ENCODE measurements at regions not wholly inside any gene's neighbourhood (a gene's known extent, or its start where the extent isn't known, plus 50 kb on each side); places are given as distances from the start of the nearest gene placed in this dataset.

DNA sequence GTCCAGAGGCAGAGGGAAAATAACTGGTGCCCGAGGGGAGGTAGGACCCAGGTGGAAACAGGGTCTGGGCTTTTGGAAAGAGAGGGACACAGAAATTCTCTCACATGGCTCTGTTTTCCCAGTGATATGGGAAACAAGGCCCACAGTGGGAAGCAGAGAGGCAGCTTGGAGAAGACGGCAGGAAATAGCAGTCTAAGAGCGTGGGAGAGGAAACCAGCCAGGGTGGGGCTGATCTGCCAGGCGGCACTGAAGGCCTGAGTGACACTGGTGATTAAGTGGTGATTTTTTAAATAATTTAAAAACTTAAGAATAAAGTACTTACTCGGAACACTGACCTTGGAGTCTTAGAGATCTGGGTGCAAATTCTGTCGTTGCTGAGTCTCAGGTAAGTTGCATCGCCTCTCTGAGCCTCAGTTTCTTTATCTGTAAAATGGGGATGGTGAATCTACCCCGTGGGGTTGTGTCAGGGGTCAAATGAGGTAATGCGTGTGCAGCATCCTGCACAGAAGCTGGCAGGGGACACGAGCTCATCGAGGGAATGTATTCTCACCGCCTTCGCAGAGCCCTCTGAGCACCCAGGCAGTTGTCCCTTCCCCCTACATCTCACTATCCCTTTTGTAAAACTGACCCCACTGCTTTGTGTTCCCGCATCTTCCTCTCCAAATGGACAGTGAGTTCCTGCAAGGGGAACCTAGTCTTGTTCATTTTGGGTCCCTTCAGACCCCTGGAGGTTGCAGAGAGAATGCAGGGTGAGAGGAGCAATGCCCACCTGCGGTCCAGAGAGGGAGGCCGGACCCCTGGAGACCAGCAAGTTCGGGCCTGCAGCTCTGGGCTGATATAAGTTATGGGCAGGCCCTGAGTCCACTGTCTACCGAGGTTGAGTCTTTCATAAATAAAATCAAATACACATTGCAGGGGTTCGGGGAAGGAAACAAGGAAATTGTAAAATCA is 228.6 kb upstream of the PMEPA1 start:
- DNase-seq = no peak

DNA sequence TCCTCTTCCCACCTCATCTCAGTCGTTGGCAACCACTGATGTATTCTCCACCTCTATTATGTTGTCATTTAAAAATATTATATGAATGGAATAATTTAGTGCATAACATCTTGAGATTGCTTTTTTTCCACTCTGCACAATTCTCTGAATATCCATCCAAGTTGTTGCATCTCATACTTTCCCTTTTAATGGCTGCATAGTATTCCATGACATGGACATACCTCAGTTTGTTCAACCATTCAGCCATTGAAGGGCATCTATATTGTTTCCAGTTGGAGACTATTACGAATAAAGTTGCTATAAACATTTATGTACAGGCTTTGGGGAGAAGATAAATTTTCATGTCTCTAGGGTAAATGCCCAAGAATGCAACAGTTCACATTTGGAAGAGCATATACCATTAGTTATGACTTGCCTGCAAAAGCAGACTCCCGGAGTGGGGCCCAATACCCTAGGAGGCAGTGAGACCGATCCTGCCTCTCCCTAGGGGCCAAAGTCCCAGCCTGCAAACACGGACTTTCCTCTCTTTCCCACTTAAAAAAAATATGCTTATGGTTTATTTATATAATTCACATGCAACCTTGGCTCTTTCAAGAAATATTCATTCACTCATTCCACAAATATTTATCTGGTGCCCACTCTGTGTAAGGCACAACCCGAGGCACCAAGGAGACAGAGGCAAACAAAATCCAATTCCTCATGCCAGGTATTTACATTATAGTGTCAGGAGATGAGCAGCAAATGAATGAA is 227.0 kb upstream of the PMEPA1 start:
- DNase-seq = no peak

DNA sequence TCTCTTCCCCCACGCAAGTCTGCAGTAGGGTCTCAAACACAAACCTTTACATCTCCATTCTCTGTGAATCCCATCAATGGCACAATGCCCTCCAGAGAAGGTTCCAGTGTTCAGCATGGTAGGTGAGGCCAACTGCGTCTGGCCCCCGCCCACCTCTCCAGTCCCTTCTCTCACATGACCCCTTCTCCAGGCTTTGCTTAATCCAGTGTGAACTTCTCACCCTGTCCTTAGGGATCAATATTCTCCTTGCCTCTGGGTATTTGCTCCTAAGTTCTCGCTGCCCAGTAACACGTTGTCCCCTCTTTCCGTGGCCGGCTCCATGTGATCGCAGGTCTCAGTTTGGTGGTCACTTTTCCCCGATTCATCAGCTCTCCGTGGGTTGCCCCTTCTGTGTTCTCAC is 225.1 kb upstream of the PMEPA1 start:
- DNase-seq = no peak

DNA sequence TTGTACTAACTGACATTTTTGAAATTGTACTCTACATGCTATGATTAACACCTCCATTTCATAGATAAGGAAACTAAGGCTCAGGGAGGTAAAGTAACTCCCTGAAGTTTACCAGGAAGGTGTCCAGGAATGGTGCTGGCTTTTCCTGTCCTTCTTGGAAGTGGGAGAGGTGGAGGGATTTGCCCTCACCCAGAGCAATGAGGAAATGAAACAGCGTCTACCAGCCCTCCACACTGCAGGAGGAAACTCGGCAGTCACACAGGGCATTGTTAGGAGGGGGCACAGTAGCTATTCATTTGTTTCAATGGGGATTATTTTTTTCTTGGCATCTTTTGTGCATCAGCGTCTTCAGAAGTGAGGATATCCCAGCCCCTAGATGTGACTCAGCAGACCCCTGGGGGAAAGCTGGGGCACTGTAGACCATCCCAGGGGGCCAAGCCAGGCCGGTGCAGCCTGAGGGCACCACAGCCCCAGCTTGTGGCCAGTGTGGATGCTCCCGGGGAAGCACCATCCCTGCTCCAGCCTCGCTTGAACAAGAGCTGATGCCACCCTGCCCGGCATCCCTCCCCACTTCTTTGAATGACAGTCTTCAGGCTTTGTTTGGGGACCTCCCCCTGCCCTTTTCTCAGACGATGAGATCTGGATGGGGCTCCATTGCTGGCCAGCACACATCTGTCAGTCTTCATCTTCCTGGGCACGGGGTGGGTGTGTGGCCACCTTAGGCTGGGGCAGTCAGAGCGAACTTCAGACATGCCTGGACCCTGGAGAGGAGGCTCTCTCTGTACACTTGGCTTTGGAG is 224.4 kb upstream of the PMEPA1 start:
- no peak for DNase-seq

DNA sequence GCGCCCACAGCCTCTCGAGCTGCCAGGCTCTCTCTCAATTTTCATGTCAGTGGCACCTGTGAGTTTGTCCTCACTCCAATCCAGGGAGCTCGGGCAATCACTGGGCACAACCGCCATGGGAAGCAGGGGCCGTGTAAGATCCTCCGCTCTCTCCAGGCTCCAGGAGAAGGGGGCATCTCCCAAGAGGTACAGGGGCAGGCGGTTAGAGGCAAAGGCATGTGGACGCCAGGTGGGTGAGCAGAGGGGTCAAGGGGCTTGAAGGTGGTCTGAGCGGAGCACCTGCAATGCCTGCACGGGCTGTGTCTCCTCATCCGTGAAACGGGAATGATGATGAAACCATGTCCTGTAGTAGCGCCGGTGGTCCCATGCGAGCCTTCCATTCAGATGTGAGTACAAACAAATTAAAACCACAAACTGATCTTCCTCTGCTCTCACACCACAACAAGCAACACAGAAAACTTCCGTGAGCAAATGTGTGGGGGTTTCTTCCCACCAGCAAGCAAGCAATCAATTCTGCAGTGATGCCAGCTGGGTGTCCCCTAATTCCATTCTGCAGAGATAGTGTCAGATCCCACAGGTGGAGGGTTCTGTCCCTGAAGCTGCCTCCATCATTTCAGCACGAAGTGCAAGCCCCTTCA is 222.5 kb upstream of the PMEPA1 start:
- no peak for DNase-seq

DNA sequence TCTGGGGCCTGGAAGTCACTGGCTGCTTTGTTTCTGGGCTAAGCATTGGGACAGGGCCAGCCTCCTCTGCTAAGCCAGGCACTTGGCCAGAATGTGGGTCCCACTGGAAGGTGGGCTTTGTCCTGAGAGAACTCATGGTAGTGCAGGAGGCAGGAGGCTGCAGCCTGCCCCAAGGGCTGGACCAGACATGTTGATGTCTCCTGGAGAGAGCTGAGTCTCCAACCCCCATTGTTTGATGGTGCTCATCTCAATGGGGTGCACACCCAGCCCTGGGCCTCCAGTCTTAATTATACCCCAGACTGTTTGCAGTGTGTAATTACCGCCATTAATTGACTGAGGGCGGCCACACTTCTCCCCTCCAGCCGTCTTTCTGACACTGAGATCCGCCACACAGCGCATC is 220.5 kb upstream of the PMEPA1 start:
- DNase-seq = no peak

DNA sequence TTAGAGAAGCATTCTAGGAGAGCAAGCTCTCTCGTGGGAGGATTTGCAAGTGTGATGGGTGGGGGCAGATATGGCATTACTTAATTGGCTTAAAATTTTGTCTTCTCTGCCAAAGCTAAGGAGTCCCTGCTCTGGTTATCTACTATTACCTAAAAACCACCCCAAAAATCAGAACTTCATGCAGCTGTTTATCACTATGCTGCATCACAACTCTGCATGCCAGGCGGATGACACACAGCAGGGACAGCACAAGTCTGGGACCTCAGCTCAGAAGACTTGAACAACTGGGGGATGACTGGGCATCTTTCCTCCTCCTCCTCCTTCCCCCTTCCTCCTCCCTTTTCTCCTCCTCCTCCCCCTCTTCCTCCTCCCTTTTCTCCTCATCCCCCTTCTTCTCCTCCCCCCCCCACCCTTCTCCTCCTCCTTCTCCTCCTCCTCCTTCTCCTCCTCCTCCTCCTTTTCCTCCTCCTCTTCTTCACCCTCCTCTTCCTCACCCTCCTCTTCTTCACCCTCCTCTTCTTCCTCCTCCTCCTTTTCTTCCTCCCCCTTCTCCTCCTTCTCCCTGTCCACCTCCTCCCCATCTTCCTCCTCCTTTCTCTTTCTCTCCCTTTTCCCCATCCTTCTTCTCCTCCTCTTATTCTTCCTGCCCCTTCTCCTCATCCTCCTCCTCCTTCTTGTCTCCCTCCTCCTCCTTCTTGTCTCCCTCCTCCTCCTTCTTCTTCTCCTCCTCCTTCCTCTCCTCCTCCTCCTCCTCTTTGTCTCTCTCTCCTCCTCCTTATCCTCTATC is 218.6 kb upstream of the PMEPA1 start:
- no peak for DNase-seq

DNA sequence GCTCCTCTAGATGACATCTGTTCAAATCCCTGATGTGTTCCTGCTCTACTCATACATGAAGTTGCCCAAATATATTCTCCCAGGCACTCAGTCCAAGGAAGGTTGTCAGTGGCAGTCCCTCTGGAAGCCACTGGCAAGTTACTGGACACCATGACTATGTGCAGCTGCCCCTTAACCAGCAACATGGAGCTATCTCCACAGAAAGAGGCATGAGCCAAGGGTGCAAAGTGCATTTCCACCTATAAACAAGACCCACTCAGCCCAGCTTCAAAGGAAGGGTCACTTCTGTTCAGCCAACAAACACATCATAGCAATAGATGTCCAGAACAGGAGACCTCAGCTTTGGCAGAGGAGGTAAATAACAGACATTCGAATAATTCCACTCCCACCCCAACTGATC is 217.6 kb upstream of the PMEPA1 start:
- DNase-seq = no peak

DNA sequence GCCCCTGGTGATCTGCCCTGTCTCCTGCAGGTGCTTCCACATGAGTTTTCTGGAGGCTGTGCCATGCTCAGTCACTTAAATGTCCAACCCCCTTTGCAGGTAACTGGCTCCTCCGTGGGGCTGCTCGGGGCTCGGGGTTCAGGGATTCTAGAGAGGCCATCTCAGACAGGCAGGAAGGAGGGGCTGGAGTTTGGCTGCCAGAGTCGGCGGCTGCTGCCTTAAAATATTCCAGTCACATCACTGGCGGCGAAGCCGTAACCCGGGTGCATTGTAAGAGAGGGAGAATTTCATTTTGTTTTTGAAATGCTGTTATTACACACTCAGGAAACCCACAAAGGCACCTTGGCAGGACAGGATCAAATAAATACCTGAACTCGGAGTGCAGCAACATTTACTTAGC is 212.9 kb upstream of the PMEPA1 start:
- DNase-seq = no peak

DNA sequence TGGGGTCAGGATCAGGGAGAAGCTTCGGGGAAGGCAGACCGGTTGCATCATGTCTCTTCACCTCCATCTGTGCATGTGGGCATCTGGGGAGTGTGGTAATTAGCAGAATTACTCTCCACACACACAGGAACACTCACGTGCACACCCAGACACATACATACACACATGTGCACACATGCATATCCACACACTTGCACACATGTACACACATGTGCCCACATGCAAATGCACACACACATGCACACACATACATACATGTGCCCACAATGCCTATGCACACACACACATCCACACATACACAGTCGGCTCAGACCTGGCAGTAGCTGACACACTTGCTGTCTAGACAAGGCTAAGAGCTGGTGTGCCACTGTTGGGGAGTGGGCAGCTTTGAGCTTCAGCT is 212.3 kb upstream of the PMEPA1 start:
- no peak for DNase-seq

DNA sequence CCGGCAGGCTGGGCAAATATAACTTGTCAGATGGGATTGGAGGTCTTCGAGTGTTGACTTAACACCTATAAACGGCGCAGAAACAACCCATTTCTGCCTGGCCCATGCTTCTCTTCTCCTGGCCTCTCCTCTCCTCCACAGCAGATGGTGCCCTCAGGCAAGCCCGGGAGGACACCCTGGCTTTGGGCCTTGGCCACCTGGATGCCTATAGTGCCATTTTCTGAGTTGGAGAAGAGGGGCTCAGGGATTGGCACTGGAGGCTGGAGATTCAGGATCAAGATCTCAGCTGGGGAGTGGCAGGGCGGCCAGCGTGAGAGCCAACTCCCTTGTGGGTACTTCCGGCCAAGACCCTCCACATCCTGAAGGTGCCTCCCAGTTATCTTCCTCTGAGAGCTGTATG is 211.9 kb upstream of the PMEPA1 start:
- no peak for DNase-seq

DNA sequence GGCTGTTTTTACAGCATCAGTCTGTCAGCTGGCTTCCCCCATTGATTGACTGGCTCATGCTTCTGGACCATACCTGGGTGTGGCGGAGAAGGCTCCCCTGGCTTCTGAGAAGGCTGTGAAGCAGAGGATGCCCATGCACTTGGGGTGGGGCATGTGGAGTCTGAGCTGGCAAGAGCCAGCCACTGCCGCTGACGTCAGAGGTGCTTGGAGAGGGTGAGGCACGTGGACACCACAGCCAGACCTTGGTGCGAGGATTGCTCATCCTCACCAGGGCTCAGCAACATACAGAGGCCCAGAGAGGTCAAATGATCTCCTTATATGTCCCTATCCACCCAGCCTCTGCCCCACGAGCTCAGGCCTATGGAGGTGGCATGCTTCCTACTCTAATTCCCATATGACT is 211.2 kb upstream of the PMEPA1 start:
- no peak for DNase-seq

DNA sequence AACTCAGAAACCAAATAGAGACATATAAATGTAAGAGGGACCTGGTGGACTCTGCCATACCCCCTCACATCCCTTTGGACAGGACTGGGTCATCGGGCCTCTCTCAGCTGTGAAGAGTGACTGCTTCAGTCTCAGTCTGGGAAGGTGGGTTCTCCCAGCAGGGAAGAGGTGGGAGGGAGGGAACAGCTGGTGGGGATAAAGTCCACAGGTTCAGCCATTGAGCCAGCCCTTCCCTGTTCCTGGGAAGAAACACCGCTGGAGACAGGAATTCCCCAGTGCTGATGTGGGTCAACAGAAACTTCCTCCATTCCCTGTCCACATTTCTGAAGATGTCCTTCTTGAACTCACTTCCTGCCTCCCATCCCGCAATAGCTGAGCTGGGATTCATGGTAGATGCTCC is 209.2 kb upstream of the PMEPA1 start:
- no peak for DNase-seq

DNA sequence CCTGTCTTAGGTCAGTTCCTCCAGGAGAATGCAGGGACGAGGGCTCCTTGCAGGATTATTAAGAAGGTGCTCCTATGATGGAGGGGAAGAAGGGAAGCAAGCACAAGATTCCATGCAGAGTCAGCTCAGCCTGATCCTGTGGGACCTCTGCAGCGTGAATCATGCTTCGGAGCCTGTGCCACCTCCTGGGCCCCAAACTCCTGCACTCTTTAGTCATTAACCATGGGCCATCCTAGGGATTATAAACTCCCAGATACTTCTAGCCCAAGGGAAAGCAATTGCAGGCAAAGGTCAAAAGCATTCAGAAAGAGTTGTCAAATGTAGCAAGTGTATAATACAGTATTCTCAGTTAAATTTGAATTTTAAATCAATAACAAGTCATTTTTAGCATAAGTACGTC is 208.7 kb upstream of the PMEPA1 start:
- DNase-seq = no peak

DNA sequence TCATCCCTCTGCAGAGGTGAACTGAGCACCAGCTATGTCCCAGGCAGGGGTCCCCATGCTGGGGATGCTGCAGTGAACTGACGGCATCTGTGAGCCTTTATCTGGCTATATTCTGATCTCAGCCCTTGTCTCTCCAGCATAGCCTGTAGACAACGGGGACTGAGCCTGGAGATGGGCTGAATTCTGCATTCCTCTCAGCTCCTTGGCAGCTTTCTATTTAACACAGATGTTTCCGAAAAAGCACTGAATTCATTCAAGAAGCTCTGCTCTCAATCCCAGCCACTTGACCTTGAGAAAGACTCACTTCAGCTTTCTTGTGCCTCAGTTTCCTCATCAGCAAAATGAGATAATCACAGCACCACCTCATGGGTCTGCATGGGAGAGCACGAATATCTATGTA is 204.4 kb upstream of the PMEPA1 start:
- no peak for DNase-seq

DNA sequence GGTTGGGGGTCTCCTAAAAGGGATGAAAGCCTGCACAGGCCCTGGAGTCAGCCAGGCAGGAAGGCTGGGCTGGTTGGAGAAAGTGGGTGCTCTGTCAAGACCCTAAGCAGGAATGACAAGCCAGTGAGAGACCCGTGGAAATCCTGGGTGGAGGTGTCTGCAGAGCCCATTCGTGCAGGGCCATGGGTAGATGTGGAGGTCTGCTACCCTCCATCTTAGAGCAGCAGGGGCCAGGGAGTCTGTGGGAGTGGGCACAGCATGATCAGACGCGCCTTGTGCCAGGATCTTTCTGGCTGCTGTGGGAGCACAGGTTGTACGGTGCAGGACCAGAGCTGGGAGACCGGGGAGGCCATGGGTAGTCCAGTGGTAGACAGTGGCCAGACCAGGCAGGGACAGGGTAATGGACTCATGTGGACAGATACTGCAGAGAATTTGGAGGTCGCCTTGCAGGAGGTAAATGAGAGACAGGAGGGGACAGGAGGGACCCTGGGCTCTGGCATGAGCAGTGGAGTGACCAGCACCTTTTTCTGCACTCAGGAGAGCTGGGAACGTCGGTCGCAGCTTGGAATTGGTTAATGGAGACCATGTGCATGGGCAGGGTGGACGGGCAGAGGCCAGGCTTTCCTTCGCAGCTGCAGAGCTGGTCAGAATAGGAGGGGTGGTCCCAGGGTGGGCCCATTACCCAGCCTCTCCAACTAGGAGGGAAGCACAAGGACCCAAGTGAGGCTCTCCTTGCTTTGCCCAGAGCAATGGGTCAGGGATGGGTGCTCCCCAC is 203.5 kb upstream of the PMEPA1 start:
- DNase-seq = no peak

DNA sequence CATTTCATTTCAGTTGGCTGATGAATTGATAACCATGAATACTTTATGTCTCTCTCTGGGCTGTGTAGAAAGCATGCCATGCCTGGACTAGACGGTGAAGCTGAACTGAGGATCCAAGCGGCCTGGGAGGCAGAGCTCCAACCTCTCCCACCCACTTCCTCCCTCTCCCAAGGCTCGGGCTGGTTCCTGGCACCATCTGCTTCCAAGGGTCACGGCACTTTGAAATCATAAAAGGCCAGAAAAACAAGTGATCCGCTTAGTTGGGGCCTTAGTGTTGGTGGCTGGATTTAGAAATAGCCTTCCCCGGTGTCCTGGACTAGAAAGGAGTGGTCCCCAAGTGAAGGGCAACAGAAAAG is 202.4 kb upstream of the PMEPA1 start:
- DNase-seq = no peak

DNA sequence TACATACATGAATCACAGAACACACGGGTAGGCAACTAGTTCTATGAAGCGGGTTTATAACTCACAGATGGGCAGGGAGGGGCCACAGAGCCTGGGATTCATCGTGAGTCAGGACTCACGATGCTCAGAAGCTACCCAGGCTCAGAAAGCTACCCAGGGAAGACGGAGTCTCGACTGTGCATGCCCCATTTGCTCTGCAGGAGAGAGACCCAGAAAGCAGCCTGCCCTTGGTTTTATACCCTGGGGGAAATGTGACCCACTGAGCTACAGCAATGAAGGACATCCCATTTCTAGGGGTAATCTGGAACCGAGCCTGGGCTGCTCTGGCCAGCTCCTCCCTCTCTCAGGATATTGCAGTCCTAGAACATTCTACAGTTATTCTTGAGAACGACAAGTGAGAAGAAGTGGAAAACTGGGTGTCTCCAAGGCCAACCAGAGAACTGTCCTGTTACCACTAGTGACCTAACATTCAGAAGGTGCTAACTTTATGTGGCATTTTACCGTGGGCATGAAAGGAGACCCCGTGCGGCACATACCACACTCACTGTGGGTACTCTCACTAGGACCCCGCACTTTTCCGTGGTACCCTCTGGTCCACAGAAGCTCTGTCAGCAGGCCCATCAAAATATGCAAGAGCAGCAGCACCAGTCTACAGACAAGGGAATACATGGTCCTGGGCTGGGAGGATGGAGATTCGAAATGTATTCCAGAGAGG is 201.9 kb upstream of the PMEPA1 start:
- no peak for DNase-seq

DNA sequence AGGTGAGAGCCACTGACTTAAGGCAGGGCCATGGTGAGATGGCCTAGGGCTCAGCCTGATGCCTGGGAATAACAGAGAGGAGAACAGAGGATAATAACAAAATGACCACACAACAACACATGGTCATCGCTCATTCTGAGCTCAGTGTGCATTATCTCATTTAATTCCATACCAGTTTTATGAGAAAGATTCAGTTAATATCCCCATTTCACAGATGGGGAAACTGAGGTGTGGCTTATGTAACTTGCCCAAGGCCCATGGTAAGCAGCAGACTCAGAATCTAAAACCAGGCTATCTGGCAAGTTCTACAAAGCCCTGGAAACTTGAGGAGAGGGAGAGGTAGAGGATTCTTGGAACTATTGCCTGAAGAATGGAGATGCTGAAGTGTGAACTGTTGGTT is 200.9 kb upstream of the PMEPA1 start:
- no peak for DNase-seq

DNA sequence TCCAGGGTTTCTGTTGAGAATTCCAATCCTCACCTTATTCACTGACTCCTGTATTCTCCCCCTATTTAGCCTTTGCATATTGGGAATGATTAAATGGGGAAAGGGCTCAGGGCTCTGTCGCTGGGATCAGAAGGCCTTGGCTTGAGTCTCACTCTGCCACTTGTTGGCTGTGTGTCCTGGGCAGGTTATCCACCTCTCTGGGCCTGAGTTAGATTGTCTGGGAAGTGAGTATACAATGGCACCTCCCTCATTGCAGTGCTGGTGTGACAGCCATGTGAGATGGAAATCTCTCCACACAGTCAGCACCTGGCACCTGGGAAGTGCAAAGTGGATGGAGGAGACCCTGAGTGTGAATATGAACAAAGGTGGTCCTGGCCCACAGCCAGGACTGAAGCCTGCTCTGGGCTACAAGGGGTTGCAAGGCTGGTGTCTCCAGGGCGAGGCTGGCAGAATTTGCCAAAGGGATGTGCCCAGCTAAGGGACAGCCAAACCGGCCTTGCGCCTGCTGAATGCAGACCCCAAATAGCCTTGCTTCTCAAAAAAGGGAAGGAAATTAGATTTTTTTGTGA is 200.0 kb upstream of the PMEPA1 start:
- DNase-seq = no peak
